ENCODE measurements at regions not wholly inside any gene's neighbourhood (a gene's known extent, or its start where the extent isn't known, plus 50 kb on each side); places are given as distances from the start of the nearest gene placed in this dataset.

DNA sequence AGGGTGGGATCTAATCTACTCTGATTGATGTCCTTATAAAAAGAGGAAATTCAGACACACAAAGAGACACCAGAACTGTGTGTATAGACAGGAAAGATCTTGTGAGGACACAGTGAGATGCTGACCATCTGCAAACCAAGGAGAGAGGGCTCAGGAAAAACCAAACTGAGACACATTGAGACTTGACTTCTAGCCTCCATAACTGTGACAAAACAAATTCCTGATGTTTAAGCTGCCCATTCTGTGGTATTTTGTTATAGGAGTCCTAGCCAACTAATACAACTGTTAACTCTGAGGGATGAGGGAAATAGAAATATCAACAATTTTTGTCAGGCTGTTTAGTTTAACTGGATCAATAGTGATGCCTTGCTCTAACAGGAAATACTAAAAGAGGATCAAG lies 93.4 kb upstream of the COL3A1 start:
- Mint-ChIP-seq H3K27me3 (no peaks in the 10 kb centered on the region), H3K27ac (no peak overlapping the region), H3K4me1 (no peaks in the 10 kb centered on the region), H3K9me3 (no peaks in the 10 kb centered on the region), H3K4me3 (no peak overlapping the region), H3K36me3 (no peaks in the 10 kb centered on the region)
- no peak for DNase-seq
- CTCF ChIA-PET, result no interaction called here

DNA sequence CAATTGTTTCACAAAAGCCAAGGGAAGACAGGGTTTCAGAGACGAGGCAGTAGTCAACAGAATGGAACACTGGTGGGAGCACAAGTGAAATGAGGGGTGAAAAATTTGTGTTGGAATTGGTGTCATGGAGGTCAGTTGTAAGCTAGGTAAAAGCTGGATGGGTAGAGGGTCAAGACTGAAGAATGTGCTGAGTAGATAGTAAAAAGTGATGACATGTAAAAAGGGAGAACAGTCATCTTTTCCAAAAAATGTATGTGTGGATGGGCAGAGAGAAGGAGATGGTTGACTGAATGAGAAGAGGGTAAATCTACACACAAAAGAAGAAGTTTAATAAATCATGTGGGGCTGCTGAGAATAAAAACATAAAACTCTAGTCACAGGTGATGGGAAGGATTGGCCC lies 92.7 kb upstream of the COL3A1 start:
- CTCF ChIA-PET, result no interaction called here
- Mint-ChIP-seq H3K27me3 (no peaks in the 10 kb centered on the region), H3K27ac (no peak overlapping the region)

DNA sequence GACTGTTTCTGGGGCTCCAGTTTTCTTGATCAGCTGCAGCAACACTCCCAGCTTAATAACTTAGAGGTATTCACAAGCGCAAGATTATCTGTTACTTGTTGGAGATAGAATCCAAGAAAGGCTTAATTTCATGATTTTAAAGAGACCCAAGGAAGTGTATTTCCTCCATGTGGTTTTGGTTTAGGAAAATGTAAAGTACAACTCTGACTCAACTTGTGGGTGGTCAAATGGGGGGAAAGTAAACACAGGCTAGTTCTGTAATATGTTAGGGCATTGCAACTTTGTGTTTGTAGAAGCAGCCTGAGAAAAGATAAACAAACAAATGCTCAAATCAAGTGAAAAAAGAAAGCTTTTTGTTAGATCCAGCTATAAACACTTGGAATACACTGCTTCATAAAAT lies 90.1 kb upstream of the COL3A1 start:
- no peak overlapping the region for H3K27ac Mint-ChIP-seq
- CTCF ChIA-PET, result no interaction called here
- no peak overlapping the region for H3K4me3 Mint-ChIP-seq
- no peak for DNase-seq
- no peaks in the 10 kb centered on the region for H3K36me3 Mint-ChIP-seq
- H3K9me3 Mint-ChIP-seq, result no peaks in the 10 kb centered on the region
- H3K27me3 Mint-ChIP-seq, result no peaks in the 10 kb centered on the region
- H3K4me1 Mint-ChIP-seq, result no peaks in the 10 kb centered on the region

More for the DNA sequence above, 92.7 kb upstream of the COL3A1 start:
- no peaks in the 10 kb centered on the region for H3K36me3 Mint-ChIP-seq
- H3K4me3 Mint-ChIP-seq, result no peak overlapping the region
- no peaks in the 10 kb centered on the region for H3K4me1 Mint-ChIP-seq
- no peak for DNase-seq
- H3K9me3 Mint-ChIP-seq, result no peaks in the 10 kb centered on the region

DNA sequence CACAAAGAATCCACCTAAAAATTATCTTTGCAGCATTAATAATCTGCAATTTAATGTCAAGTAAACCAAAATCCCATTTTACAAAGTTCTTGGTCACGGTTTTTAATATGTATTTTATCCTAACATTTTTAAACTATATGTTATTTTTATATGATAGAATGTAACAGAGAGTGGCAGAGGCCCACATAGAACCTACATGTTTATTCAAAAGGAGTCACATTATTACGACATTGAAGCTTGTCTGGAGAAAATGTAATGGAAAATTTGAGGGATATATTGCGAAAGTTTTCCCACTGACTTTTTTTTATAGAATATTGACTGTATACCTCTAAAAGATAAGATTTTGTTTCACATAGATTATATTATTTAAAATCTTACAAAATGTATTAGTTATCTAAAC lies 89.7 kb upstream of the COL3A1 start:
- no peak for DNase-seq
- Mint-ChIP-seq H3K4me1 (no peaks in the 10 kb centered on the region), H3K4me3 (no peak overlapping the region), H3K9me3 (no peaks in the 10 kb centered on the region), H3K36me3 (no peaks in the 10 kb centered on the region), H3K27me3 (no peaks in the 10 kb centered on the region), H3K27ac (no peak overlapping the region)
- CTCF ChIA-PET, result no interaction called here

DNA sequence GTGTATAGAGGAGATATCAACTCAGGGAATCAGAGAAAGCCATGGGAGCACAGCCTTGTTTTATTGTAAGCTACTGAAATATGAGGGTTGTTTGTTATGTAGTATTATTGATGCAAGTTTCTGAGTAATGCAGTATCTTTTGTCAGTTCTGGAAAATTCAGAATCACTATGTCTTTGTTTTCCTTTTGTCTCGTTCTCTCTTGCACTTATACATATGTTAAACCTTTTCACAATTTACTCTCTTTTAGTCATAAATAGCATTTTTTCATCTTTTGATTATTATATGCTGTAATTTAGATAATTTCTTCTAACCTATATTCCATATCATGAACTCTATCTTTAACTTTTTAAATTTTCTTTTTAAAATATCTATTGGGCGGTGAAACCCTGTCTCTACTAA lies 85.0 kb upstream of the COL3A1 start:
- Mint-ChIP-seq H3K27me3 (no peaks in the 10 kb centered on the region), H3K4me1 (no peaks in the 10 kb centered on the region), H3K27ac (no peak overlapping the region), H3K4me3 (no peak overlapping the region), H3K9me3 (peaks cover 2% of the 10 kb centered on the region), H3K36me3 (no peaks in the 10 kb centered on the region)
- CTCF ChIA-PET, result no interaction called here
- no peak for DNase-seq

DNA sequence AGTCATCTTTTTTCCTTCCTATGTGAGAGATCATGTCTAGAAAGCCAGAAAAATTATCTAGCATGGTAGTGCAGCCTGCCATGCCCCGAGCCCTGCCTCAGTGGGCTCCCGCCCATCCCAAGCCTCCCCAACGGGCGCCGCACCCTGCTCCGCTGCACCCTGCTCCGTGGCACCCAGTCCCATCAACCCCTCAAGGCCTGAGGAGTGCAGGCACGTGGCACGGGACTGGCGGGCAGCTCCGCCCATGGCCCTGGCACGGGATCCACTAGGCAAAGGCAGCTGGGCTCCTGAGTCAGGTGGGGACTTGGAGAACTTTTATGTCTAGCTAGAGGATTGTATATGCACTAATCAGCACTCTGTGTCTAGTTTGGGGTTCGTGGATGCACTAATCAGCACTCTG lies 83.4 kb upstream of the COL3A1 start:
- no peaks in the 10 kb centered on the region for H3K27me3 Mint-ChIP-seq
- CTCF ChIA-PET, result no interaction called here
- H3K9me3 Mint-ChIP-seq, result peaks cover 2% of the 10 kb centered on the region
- DNase-seq, result no peak
- H3K4me1 Mint-ChIP-seq, result no peaks in the 10 kb centered on the region
- H3K36me3 Mint-ChIP-seq, result no peaks in the 10 kb centered on the region
- H3K4me3 Mint-ChIP-seq, result no peak overlapping the region
- H3K27ac Mint-ChIP-seq, result no peak overlapping the region

DNA sequence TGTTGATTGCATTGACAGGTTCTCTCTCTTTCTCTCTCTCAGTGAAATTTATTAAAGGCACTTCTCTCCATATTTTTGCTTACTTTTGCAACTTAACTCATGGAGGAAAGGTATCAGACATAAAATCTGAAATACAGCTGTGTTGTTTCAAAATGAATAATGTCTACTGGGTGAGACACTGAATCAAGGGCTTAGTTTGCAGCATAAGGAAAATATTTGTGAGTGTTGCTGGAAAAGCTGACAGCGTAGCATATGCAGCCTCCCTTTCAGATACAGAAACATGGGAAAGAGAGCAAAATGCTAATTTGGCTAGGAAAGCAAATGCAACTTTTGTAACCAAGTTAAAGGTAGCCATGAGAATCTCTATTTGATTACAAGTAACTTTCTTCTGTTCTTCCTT lies 81.5 kb upstream of the COL3A1 start:
- H3K36me3 Mint-ChIP-seq, result no peaks in the 10 kb centered on the region
- H3K9me3 Mint-ChIP-seq, result peaks cover 2% of the 10 kb centered on the region
- H3K4me3 Mint-ChIP-seq, result no peak overlapping the region
- DNase-seq, result no peak
- H3K4me1 Mint-ChIP-seq, result no peaks in the 10 kb centered on the region
- no peak overlapping the region for H3K27ac Mint-ChIP-seq
- CTCF ChIA-PET, result no interaction called here
- H3K27me3 Mint-ChIP-seq, result no peaks in the 10 kb centered on the region

DNA sequence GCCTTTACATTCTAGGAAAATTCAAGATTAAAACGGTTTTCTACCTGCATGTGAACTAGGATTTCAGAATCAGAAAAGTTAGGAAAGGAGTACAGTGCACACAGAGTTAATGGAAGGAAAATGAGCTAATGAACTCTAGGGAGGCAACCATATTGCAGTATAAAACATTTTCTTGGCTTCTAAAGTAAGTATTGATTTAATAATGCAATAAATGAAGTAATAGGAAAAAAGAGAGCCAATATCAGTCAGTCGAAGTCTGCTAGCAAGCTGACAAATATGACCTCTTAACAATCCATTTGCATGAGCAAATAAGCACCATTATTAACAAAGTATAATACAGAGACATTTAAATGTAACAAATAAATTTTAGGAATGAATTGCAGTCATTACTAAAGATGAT lies 80.2 kb upstream of the COL3A1 start:
- CTCF ChIA-PET, result interaction anchor here (1.2 kb wide), 1 partner anchor 14 kb away, joined by 3 read pairs; no protein-coding TSS in a partner anchor
- no peaks in the 10 kb centered on the region for H3K36me3 Mint-ChIP-seq
- H3K27me3 Mint-ChIP-seq, result no peaks in the 10 kb centered on the region

DNA sequence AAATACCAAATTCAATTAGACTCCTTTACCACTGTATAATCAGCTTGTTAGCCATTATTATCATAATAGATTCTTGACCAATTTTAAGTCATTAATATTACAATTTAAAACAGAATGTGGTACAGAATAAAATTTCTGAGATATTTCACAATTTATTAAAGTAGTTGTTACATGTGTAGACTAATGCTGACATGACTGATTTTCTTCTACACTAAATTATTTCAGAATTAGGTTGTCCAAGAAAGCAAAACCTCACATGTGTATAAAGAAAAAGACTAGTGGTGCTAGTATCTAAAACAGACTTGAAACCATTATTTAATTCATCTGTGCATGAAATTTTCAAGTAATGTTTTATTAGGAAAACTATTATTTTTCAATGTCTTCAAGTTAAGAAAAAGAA lies 79.2 kb upstream of the COL3A1 start:
- CTCF ChIA-PET, result no interaction called here
- no peaks in the 10 kb centered on the region for H3K36me3 Mint-ChIP-seq
- H3K4me1 Mint-ChIP-seq, result no peaks in the 10 kb centered on the region
- no peak overlapping the region for H3K27ac Mint-ChIP-seq
- DNase-seq, result no peak
- no peak overlapping the region for H3K4me3 Mint-ChIP-seq
- peaks cover 2% of the 10 kb centered on the region for H3K9me3 Mint-ChIP-seq
- no peaks in the 10 kb centered on the region for H3K27me3 Mint-ChIP-seq

More for the DNA sequence above, 80.2 kb upstream of the COL3A1 start:
- Mint-ChIP-seq H3K9me3 (peaks cover 2% of the 10 kb centered on the region), H3K27ac (no peak overlapping the region), H3K4me3 (no peak overlapping the region), H3K4me1 (no peaks in the 10 kb centered on the region)
- no peak for DNase-seq

DNA sequence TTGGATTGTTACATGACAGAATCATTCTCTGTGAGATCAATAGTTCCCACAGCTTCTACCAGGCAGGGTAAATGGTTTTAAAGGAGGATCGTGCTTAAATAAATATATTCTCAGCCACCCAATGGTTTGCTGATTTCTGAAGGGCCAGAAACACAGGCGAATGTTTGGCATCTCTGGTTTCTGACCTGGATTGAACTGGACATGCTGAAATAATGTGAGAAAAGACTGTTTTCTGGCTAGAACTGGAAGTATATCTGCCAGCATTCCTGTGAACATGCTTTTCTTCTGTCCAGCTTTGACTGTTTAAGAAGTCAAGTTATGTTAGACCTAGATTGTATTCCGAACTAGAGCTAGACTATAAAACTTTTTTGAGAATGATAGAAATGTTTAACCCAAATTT lies 77.1 kb upstream of the COL3A1 start:
- H3K27ac Mint-ChIP-seq, result no peak overlapping the region
- no peaks in the 10 kb centered on the region for H3K4me1 Mint-ChIP-seq
- H3K4me3 Mint-ChIP-seq, result no peak overlapping the region
- no peaks in the 10 kb centered on the region for H3K27me3 Mint-ChIP-seq
- CTCF ChIA-PET, result no interaction called here
- no peaks in the 10 kb centered on the region for H3K36me3 Mint-ChIP-seq
- H3K9me3 Mint-ChIP-seq, result no peaks in the 10 kb centered on the region
- no peak for DNase-seq

DNA sequence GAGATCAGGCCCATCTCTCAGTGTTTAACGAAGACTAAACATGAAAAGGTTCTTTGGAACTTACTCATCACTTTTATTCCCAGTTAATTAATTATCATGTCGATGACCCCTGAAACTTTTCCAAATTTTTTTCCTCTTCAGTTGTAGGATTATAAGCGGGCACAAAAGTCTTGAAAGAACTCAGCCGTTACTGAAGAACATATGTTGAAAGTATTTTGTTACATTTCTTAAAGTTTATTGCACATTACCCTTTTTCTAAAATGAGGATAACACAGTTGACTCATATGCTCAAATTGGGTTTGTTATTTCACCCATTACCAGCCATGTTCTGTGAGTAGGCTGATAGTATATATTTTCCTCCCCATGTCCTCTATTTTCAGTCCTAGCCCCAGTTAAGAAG lies 75.9 kb upstream of the COL3A1 start:
- H3K36me3 Mint-ChIP-seq, result no peaks in the 10 kb centered on the region
- CTCF ChIA-PET, result no interaction called here
- H3K9me3 Mint-ChIP-seq, result no peaks in the 10 kb centered on the region
- H3K4me1 Mint-ChIP-seq, result no peaks in the 10 kb centered on the region
- H3K4me3 Mint-ChIP-seq, result no peak overlapping the region
- no peaks in the 10 kb centered on the region for H3K27me3 Mint-ChIP-seq
- no peak for DNase-seq
- no peak overlapping the region for H3K27ac Mint-ChIP-seq

DNA sequence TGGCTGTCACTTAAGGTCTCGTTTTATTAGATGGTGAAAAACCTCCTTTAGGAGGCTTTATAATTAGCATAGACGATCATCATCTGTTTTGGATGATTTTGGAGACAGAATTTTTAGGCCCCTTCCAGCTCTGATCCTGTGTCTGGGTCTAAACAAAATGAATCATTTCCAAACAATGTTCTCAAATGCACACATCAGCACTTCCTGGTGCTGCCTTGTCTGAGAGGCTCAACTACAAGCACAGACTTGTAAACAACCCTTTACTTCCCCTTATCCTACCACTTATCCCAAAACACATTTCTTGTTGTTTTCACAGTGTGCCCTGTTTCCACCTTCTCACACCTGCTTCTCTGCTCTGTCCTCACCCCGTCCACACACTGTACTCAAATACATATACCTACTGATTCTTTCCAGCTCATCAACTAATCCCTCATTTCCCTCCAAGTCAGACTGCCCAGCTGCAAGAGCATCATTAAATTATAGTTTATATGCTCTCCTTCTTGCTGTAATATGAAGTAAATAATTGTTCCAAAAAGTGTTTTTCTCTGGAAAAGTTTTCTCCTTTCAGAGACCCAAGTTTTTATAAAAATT lies 71.2 kb upstream of the COL3A1 start:
- no peak overlapping the region for H3K27ac Mint-ChIP-seq
- H3K36me3 Mint-ChIP-seq, result no peaks in the 10 kb centered on the region
- H3K9me3 Mint-ChIP-seq, result no peaks in the 10 kb centered on the region
- CTCF ChIA-PET, result no interaction called here
- no peaks in the 10 kb centered on the region for H3K4me1 Mint-ChIP-seq
- no peak for DNase-seq
- H3K27me3 Mint-ChIP-seq, result no peaks in the 10 kb centered on the region
- H3K4me3 Mint-ChIP-seq, result no peak overlapping the region

DNA sequence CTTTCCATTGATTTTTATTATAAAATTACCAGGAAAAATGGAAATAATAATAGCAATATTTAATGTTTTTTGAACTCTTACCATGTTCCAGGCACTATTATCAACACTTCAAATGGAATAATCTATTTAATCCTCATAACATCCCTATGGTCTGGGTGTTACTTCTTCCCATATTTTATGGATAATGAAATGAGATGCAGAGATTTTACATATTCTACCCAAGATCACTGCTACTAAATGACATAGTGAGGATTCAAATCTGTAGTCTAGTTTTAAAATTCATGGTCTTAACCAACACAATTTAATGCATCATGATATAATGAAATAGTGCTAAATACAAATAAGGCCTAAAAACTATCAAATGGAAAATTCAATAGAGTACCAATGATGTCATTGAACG lies 70.4 kb upstream of the COL3A1 start:
- Mint-ChIP-seq H3K4me3 (no peak overlapping the region), H3K9me3 (no peaks in the 10 kb centered on the region), H3K4me1 (no peaks in the 10 kb centered on the region), H3K36me3 (no peaks in the 10 kb centered on the region), H3K27ac (no peak overlapping the region), H3K27me3 (no peaks in the 10 kb centered on the region)
- DNase-seq, result no peak
- CTCF ChIA-PET, result no interaction called here

DNA sequence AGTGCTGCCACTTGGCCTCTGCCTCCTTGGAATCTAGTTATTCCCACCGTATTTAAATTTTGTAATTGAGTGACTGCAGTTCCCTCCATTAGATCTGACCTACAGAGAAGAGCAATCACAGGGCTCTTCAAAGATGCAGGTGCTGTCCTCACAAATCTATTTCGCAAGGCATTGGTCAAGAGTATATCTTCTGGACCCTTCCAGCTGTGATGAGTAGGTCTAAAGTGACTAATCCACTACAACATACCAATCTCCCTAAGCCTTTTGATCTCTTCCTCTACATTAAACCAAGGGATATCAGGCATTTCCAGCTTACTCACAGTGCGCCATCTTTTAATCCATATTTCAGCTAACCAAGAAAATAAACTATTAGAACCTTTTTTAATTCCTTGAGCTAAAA lies 65.1 kb upstream of the COL3A1 start:
- H3K36me3 Mint-ChIP-seq, result no peaks in the 10 kb centered on the region
- no peaks in the 10 kb centered on the region for H3K9me3 Mint-ChIP-seq
- no peak overlapping the region for H3K27ac Mint-ChIP-seq
- no peaks in the 10 kb centered on the region for H3K27me3 Mint-ChIP-seq
- H3K4me3 Mint-ChIP-seq, result no peak overlapping the region
- H3K4me1 Mint-ChIP-seq, result no peaks in the 10 kb centered on the region
- DNase-seq, result no peak
- CTCF ChIA-PET, result no interaction called here

DNA sequence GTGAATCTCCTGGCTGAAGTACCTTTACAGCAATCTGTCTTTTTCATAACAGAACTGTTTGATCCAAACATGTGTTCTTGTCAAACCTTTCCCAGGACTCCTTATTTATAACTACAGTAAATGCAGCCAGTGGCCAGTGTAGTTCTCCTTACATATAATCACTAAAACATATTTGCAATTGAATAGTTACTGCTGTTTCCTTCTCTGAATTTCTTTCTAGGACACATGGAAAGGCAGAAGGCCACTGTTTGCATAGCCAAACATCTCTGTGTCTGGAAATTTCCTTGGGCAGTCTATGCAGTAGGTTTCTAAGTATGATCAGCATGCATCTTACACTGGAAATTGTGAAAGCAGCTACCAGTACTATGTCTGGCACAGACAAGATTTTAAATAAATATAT lies 57.4 kb upstream of the COL3A1 start:
- no peak for DNase-seq
- Mint-ChIP-seq H3K9me3 (no peaks in the 10 kb centered on the region), H3K4me3 (no peak overlapping the region), H3K4me1 (no peaks in the 10 kb centered on the region), H3K27me3 (no peaks in the 10 kb centered on the region), H3K27ac (no peak overlapping the region), H3K36me3 (no peaks in the 10 kb centered on the region)
- CTCF ChIA-PET, result no interaction called here

DNA sequence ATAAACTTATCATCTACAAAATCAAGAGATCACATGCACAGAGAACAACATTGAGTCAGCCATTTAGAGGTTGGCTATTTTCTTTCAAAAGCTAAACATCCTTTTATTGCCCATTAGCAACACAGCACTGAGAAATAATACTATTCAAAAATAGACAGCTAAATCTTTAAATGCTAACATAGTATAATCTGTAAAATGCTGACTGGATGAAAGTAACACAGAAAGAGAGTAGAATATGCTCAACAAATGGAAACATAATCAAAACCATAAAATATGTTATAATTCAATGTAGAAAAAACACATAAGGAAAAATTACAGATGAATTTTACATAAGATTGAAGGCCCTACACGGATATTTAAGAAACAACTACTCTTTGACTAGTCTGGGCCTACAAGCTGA lies 56.5 kb upstream of the COL3A1 start:
- CTCF ChIA-PET, result no interaction called here
- no peak overlapping the region for H3K27ac Mint-ChIP-seq
- H3K4me1 Mint-ChIP-seq, result no peaks in the 10 kb centered on the region
- no peak for DNase-seq
- H3K36me3 Mint-ChIP-seq, result no peaks in the 10 kb centered on the region
- no peak overlapping the region for H3K4me3 Mint-ChIP-seq
- H3K9me3 Mint-ChIP-seq, result no peaks in the 10 kb centered on the region
- no peaks in the 10 kb centered on the region for H3K27me3 Mint-ChIP-seq

All from activated naive CD4-positive, alpha-beta T cell treated with anti-CD3 and anti-CD28 coated beads, Interleukin-2, amount 10 ng/mL, durations not matched to agents 7 days and 5 days (primary cell).